AG04449 (cell line): ENCODE measurements at regions not wholly inside any gene's neighbourhood (a gene's known extent, or its start where the extent isn't known, plus 50 kb on each side); places are given as distances from the start of the nearest gene placed in this dataset.

ENCODE experiments used
- CTCF ChIA-PET: fragments of 350-600 bp; formaldehyde crosslinking; extraction: SDS; loops from one replicate; lab custom pipeline; 2021; ENCODE audit warnings: antibody characterized with exemption; lab: Yijun Ruan, JAX
- POLR2A ChIA-PET: fragments of 400-600, 350-600 bp; formaldehyde crosslinking; extraction: SDS; loops from one replicate; lab custom pipeline; 2020; ENCODE audit warnings: antibody characterized with exemption, inconsistent platforms; lab: Yijun Ruan, JAX
- DNase-seq: peaks from one replicate; pipeline ENCODE4 v3.0.0-alpha.2; 2010; ENCODE audit warnings: low read depth, low spot score
- H3K4me3 ChIP-seq: 2 replicates; pipeline ENCODE4 v1.5.1; 2011; ENCODE audit warnings: low read depth, mild to moderate bottlenecking, control low read depth, low read length
- TF ChIP-seq, protein P1 (sequence below): IDR thresholded peaks from one replicate; pipeline ENCODE4 v1.5.1; 2011; ENCODE audit warnings: mild to moderate bottlenecking, moderate library complexity, low read length, control low read depth, inconsistent platforms; ENCODE audit not compliant: insufficient read depth; ENCODE audit errors: missing control alignments

DNA sequence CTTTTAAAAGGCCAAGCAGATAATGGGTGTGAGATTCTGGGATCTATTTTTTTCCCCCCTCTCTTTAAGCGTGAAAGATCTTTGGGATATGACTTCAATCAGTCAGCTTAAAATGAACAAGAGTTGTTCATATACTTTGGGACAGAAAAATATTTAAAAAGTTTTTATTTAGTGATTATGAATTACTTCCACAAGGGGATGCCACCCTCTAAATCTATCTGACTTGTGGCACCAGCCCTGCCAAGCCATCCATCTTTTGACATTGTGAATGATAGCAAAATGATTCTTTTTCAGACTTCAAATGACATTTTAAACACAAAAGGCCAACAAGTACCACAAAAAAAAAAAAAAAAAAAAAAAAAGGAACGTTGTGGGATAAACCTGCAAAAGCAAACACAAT is 111.0 kb upstream of the HMHB1 start:
- no peak overlapping the region for H3K4me3 ChIP-seq
- TF ChIP-seq, protein P1, sequence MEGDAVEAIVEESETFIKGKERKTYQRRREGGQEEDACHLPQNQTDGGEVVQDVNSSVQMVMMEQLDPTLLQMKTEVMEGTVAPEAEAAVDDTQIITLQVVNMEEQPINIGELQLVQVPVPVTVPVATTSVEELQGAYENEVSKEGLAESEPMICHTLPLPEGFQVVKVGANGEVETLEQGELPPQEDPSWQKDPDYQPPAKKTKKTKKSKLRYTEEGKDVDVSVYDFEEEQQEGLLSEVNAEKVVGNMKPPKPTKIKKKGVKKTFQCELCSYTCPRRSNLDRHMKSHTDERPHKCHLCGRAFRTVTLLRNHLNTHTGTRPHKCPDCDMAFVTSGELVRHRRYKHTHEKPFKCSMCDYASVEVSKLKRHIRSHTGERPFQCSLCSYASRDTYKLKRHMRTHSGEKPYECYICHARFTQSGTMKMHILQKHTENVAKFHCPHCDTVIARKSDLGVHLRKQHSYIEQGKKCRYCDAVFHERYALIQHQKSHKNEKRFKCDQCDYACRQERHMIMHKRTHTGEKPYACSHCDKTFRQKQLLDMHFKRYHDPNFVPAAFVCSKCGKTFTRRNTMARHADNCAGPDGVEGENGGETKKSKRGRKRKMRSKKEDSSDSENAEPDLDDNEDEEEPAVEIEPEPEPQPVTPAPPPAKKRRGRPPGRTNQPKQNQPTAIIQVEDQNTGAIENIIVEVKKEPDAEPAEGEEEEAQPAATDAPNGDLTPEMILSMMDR = no peak
- POLR2A ChIA-PET = no interaction called here
- DNase-seq = no peak
- CTCF ChIA-PET = interaction anchor here (0.6 to 1.5 kb wide), 3 partner anchors 10 to 229 kb away, joined by 3 to 6 read pairs (median 3); no protein-coding TSS in a partner anchor

DNA sequence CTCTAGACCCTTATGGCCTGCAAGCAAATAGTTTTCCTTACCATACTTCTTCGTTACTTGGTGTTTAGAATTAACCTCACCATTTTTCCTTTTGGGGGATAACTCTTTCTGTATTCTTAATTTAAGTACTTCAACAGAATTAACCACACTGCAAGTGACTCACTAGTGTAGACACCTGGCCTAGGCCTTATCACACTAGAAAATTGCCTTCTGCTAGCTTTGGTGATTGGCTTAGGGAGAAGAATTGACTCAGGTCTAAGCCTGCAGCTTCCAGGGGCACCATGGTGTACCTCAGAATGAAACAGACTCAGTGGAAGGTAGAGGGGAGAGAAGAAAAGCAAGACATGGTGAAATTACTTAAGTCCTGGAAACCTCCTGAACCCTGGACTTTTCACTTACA is 112.8 kb upstream of the HMHB1 start:
- no peak overlapping the region for H3K4me3 ChIP-seq
- ChIA-PET POLR2A (no interaction called here), CTCF (interaction anchor here (1.1 kb wide), 1 partner anchor 126 kb away, joined by 3 read pairs; no protein-coding TSS in a partner anchor)
- TF ChIP-seq, protein P1 = no peak
- DNase-seq = no peak

DNA sequence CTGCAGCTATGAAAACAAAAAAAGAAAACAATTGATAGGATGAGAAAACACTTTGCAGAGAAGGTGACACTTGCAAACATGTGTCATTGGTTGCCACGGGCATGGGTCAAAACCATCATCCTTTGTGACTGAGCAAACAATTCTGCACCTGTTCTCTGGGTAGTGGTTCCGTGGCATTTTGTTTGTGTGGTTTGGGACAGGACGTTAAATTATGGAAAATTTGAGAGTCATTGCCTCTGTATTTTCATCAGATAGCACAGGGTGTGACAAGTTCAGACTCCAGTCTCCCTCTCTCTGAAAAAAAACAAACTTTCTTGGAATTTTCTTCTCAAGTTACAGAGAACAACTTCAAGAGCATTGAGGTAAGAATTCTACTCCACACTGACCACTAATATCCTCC is 113.4 kb upstream of the HMHB1 start:
- DNase-seq = no peak
- ChIA-PET CTCF (interaction anchor here (1.1 kb wide), 1 partner anchor 126 kb away, joined by 3 read pairs; no protein-coding TSS in a partner anchor), POLR2A (no interaction called here)
- no peak overlapping the region for H3K4me3 ChIP-seq
- TF ChIP-seq, protein P1 = no peak

DNA sequence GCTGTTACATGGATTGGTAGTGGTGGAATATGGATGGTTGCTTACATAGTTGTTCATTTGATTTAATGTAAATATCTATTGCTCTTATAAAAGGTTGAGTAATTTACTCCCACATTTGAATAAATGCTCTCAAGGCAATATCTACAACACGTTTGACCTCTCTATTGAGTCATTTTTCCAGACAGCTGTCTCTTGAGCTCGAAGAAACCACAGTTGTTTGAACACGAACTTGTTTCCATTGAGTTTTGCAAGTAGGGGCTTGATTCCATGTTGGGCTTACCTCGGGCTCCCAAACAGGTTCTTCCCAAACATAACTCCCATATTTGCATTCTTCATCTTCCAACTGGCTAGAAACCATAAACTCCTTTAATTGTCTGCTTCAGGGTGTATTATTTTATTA is 115.0 kb upstream of the HMHB1 start:
- POLR2A ChIA-PET = no interaction called here
- TF ChIP-seq, protein P1 = no peak
- DNase-seq = no peak
- CTCF ChIA-PET = interaction anchor here (0.7 to 0.9 kb wide), 3 partner anchors 9 to 445 kb away, joined by 3 read pairs; no protein-coding TSS in a partner anchor
- H3K4me3 ChIP-seq = no peak overlapping the region

DNA sequence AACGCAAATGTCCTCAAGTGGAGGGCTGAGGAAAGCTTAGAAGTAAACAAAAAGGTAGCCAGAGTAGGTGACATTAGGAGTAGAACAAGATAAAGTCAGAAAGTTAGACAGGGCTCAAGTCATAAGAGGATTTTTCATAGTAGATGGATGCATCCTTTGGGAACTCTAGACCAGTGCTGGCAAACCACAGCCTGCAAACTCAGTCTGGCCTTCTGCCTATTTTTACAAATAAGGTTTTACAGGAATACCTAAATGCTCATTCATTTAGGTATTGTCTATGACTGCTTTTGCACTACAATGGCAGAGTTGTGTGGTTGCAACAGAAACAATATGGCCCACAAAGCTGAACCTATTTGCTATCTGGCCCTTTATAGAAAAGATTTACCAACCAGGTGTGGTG is 116.0 kb upstream of the HMHB1 start:
- TF ChIP-seq, protein P1 = no peak
- H3K4me3 ChIP-seq = no peak overlapping the region
- no peak for DNase-seq
- ChIA-PET POLR2A (no interaction called here), CTCF (interaction anchor here (2.9 kb wide), 1 partner anchor 10 kb away, joined by 10 read pairs; no protein-coding TSS in a partner anchor)

DNA sequence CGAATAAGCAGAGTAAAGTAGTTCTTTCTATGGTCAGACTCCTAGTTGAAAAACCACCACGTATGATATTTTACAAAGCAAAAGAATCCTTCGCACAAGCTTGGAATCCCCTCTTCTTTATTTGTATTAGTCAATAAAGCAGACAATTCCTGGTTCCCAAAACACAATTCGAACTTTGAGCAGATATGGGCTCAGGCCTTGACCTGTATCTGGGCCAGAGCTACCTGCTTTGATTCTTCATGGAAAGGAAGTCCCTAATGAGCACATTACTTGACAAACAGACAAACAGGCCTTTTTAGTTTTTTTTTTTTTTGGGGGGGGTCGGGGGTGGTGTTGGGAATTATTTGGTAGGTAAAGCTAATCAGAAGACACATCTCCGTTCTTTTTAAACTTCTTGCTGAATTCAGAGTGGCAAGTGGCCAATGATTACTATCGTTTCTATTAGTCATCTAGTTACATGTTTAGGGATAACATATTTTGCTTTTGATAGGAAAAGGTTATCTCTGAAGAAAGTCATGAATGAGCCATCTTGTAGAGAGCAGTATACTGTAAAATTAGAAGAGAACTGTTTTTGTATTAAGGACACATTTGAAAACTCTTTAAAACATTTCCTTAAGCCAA is 116.6 kb upstream of the HMHB1 start:
- ChIA-PET CTCF (interaction anchor here (2.9 kb wide), 1 partner anchor 10 kb away, joined by 10 read pairs; no protein-coding TSS in a partner anchor), POLR2A (no interaction called here)

More for the DNA sequence above, 116.6 kb upstream of the HMHB1 start:
- TF ChIP-seq, protein P1 = no peak
- no peak overlapping the region for H3K4me3 ChIP-seq
- DNase-seq = no peak
